Lower leg skin (tissue), 3 donors: ENCODE measurements at regions not wholly inside any gene's neighbourhood (a gene's known extent, or its start where the extent isn't known, plus 50 kb on each side); places are given as distances from the start of the nearest gene placed in this dataset.

Source experiments
- CTCF ChIP-seq, 3 donors: fragments of 450-650 bp; IDR thresholded peaks; one replicate each; pipeline ENCODE4 v1.5.1; 2016; ENCODE audit warnings: antibody characterized with exemption in 3 of 3, mild to moderate bottlenecking in 3 of 3, moderate library complexity in 2 of 3
- POLR2A ChIP-seq, 2 donors: fragments of 450-650 bp; IDR thresholded peaks; one replicate each; pipeline ENCODE4 v1.6.1; 2016 to 2017; ENCODE audit warnings: antibody characterized with exemption in 2 of 2, mild to moderate bottlenecking in 1 of 2, moderate library complexity in 1 of 2

GRCh38 chr6:164210323-164210722, 795.8 kb downstream of the QKI start:
- no peak for TF ChIP-seq CTCF (IDR thresholded peaks at IDR 0.05)
- TF ChIP-seq POLR2A (IDR thresholded peaks at IDR 0.05) = no peak
